Stimulated activated CD8-positive, alpha-beta memory T cell treated with anti-CD3 and anti-CD28 coated beads, Interleukin-15, amount 100 ng/mL, for 48 hours (primary cell): ENCODE measurements at regions not wholly inside any gene's neighbourhood (a gene's known extent, or its start where the extent isn't known, plus 50 kb on each side); places are given as distances from the start of the nearest gene placed in this dataset.
"Not testable (repeated sequence)": the region's sequence is repeated elsewhere in the genome, so short reads cannot be mapped to it uniquely, and the experiment has no call there.

Experiments used
- DNase-seq, 2 donors: peaks; one replicate each; pipeline ENCODE4 v3.0.0-alpha.2; 2020; ENCODE audit warnings: low read depth in 2 of 2

GRCh38 chr1:64318428-64318827 is 115.0 kb downstream of the UBE2U start:
- no peak for DNase-seq

GRCh38 chr1:64320007-64320406 is 116.6 kb downstream of the UBE2U start:
- no peak for DNase-seq

DNA sequence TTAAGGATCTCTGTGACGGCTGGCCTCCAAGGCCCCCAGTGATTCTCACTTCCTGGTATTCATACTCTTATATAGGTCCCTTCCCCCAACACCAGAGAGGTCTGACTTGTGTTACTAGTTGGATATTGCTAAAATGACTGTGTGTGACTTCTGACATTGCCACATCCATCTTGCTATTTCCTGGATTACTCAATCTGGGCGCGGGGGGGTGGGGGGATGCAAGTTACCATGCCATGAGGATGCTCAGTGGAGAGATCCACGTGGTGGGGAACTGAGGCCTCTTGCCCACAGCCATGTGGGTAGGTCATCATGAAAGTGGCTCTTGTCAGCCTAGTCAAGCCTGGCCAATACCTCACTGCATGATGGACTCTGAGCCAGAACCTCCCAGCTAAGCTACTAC is 117.0 kb downstream of the UBE2U start:
- DNase-seq, result no peak

DNA sequence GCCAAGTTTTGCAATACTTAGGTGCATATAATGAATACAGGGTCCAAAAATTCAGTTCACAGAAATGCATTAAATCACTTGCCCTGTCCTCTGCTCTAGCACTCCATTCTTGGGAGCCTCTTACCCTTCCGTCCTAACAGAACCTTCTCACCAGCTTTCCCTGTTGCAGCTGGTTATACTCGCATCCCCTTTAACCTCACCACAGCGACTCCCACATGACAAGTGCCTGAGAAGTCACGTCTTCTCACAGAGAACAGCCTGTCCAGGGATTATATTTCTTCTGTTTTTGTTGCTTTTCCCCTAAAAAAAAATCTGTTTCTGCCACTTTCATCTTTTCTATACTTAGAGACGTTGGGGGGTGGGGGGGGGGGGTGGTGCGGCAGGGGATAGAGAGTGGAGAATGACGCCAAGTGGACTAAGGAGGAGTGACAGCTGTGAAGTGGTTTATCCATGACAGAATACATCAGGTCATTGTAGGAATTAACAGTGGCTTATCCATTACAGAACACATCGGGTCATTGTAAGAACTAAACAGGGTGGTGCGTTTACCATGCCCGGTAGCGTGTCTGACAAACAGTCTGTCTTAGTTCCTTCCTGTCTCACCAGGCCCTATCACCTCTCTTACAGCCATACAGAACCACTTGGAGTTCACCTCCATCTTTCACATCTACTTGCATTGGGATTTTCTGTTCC is 117.6 kb downstream of the UBE2U start:
- no peak for DNase-seq

- no peak for DNase-seq
These were observed 119.6 kb downstream of the UBE2U start for GRCh38 chr1:64323054-64323453.

DNA sequence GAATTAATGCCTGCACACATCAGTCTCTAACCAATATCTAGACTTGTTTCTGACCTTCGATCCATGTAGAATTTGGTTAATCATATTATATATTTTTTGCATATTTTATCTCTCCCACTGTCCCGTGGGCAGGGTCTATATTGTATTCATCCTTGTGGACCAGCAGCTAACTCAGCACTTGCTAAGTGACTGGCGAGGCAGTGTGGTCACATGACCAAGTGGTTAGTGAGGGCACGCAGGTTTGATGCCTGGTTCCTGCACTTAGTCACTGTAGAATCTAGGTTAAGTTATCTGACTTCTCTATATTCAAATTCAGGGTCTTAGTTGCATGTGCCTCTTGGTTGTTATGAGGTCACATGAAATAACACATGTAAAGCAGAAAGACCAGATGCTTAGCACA is 120.5 kb downstream of the UBE2U start:
- DNase-seq, result no peak

- DNase-seq, result no peak
These were observed 122.4 kb downstream of the UBE2U start for GRCh38 chr1:64325856-64326255.

- DNase-seq, result no peak
These were observed 123.7 kb downstream of the UBE2U start for GRCh38 chr1:64327119-64327518.

DNA sequence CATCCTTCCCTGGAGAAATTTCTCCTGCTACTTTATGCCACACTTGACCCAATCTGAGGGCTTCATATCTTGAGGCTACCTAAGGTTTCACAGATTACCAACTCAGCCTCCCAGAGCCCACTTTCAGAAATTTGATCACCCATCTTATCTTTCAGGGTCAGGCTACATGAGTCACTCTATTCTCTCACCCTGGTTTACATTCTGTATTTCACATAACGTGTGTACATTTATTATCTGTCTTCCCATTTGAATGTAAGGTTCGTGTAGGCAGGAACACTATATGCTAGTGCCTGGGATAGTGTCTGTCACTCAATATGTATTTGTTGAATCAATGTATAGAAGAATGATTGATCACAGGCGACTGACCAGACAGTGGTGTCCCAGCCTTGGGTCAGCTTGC is 124.8 kb downstream of the UBE2U start:
- no peak for DNase-seq

DNA sequence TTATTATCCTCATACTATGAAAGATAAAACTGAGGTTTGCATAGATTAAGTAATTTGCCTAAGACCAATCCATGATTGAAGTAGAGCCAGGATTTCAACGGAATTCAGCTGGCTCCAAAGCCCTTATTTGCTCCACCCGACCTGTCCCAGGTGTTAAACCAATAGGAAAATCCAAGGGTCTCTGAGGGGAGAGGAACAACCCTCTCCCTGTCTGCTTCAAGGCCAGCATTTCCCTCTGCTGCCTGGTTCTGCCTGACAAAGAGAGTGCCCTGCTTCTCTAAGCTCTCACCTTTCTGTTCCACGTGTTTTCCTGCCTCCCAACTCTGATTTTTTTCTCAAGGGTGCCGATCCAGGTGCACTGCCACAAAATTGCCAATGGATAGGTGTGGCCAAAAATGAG is 127.4 kb downstream of the UBE2U start:
- no peak for DNase-seq

DNA sequence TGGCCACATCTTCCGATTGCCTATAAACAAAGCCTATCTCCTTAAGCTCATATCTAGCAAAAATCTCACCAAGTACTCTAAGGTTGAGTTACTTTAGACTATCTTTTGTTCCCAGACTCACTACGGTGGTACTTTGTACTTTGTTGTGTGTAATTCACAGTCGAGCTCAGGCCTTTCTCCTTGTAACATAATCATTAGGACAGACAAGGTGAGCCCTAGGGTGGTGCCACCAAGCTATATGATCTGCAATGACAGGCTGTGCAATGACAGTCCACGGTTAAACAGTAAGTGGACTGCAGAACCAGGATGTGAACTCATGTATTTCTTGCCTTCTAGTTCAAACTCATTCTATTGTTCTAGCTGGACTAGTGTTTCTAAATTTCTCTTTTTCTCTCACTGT is 132.2 kb downstream of the UBE2U start:
- DNase-seq, result no peak

- DNase-seq, result no peak
These were observed 132.5 kb upstream of the CACHD1 start for GRCh38 chr1:64337475-64337874.

- no peak for DNase-seq
These were observed 132.0 kb upstream of the CACHD1 start for GRCh38 chr1:64337926-64338325.

DNA sequence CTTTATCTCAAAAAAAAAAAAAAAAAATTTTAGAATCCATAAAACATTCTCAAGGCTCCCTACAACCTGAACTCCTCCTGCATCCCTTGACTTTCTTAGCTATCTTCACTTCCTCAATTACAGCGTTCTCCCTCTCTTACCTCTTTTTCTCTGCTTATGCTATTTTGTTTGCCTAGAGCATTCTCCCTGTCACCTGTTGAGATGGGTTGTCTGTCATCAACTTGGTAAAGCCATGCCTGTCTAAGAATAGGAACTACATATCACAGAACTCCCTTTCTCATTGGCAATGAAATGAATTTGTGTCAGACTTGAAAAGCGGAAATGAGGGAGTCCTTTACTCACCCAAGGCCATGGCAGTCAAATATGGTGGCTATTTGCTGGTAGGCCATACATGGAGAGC is 129.6 kb upstream of the CACHD1 start:
- DNase-seq, result no peak

DNA sequence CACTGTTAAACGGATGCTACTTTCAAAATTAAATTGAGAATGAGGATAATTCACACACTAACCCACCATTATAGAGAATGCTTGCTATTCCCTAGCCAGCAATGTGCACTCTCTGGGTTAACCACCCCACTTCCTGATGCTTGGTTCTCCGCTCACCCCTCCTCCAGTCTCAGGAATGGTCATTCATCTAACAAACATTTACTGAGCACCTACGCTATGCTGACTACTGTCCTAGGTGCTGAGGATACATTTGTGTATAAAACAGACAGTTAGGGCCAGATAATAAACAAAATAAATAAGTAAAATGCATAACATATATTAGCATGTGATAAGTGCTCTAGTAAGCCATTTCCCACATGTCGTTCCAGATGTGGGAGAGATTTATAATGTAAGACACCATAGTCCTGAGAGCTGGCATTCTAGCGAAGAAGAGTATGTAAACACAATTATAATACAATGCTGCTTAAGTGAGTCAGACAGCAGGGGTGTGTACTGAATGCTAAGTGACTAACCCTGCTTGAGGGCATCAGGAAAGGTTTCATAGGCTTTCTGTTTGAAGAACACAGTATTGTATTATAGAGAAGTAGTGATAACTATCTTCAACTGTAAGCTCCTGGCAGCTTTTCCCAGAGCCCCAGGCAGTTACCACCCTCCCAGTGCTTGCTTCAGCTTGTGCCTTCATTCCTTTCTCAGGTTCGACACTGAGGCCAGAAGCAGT is 126.7 kb upstream of the CACHD1 start:
- no peak for DNase-seq

- DNase-seq, result no peak
These were observed 126.1 kb upstream of the CACHD1 start for GRCh38 chr1:64343823-64344190.

DNA sequence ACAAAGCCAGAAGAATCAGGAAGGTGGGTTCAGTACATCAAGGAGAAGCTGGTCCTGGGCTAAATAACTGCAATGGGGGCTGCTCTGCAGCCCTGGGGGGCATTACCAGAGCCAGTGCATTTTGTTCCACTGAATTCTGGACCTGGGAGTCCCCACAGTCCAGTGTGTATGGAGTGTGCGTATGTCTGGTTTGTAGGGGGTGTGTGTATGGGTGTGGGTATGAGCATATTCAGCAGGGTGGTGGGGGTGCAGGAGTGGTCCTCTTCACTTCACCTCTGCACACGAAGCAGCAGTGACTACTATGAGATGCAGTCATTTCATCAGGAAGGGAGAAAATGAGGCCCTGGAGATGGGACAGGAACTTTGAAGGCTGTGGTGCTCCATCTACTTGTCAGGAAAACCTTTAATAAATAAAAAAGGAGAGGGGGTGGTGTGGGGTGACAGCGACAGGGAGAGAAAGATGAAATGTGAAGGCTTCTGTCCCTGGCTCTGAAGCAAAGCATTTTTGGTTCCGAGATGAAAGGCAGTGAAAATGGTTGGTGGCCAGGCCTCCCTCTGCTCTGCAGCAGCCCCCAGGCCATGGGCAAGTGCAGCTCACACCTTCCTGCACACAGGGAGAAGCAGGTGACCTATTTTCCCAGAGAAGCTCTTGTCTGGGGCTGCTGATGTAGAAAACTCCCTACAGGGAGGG is 121.5 kb upstream of the CACHD1 start:
- DNase-seq, result no peak

- DNase-seq, result no peak
These were observed 120.8 kb upstream of the CACHD1 start for GRCh38 chr1:64348961-64349648.

DNA sequence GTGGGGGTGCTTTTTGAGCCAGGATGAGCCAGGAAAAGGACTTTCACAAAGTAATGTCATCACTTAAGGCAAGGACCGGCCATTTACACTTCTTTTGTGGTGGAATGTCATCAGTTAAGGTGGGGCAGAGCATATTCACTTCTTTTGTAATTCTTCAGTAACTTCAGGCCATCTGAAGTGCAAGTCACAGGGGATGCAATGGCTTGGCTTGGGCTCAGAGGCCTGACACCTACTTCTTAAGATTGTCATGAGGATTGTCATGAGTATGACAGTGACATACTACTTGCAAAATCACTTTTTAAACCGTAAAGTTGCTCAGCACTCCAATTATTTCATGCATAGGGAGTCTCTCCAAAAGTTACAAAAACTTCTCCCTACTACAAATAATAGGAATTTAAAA is 114.4 kb upstream of the CACHD1 start:
- DNase-seq, result not testable (repeated sequence)

DNA sequence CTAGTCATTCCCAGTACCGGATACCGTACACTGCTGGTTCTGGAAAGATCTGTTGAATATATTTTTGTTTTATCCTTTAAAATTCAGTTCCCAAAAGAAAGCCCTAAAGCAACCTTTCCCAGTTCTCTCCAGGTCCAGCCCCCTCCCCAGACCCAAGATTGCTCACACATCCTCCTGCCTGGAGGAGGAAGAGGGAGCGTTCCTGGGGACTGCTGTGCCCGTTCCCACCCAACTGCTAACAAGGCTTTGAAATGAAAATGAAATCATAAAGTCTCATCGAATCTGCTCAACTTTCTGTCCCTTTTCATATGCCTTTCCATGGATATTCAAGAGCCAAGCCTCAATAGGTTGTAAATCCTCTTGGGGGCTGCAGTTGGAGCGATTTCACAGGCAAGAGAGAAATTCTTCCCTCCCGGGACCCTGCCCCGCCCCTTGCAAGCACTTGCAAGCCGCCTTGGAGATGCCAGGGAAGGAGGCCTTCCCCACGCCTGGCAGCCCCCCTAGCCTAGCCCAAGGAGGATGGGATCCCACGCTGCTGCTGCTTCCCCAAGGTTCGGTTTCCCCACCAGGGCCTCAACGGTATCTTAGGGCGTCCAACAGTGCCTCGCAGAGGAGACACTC is 113.2 kb upstream of the CACHD1 start:
- no peak for DNase-seq

GRCh38 chr1:64357422-64357821 is 112.5 kb upstream of the CACHD1 start:
- no peak for DNase-seq

DNA sequence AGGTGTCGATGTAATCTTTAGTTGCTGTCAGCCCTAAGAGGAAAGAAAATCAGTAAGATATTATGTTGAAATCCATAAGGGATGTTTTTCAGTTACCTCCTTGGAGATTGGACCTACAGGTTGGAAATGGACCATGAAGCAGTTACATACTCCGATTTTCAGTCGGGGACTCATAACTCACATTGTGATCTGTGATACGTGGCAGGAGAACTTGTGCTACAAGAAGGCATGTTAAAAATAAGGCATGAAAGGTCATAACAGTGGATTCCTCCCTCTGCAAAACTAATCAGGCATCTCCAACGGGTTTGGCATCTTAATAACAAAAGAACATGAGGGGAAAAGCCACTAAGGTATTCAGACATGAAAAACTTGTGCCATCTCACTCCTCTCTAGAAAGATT is 111.2 kb upstream of the CACHD1 start:
- no peak for DNase-seq
